ENCODE measurements at regions not wholly inside any gene's neighbourhood (a gene's known extent, or its start where the extent isn't known, plus 50 kb on each side); places are given as distances from the start of the nearest gene placed in this dataset.

DNA sequence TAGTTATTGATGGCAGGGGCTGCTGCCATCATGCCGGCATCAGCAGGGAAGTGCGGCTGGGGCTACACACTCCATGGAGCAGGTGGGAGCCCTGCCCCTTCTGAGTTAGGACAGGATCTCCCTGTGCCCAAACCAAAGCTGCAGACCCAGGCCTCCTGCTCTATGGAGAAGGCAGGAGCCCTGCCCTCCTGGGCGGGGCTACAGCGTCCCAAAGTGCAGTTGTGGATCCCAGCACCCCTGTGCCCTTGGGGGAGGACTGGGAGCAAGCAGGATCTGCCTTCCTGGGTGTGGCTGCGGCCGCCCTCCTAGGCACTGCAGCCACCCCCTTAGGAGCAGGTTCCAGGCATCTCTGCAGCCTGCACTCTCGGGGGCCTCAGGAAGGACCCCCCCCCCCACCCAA lies 1392.4 kb upstream of the SLC39A10 start:
- Histone ChIP-seq H3K27me3 (ENCODE audit: control insufficient read depth, insufficient read depth, low read length, poor library complexity, severe bottlenecking) (no peaks in the 10 kb centered on the region), H3K9me3 (ENCODE audit: control insufficient read depth, low read length) (no peaks in the 10 kb centered on the region), H3K36me3 (ENCODE audit: control insufficient read depth, insufficient read depth, low read length) (no peaks in the 10 kb centered on the region), H3K4me3 (ENCODE audit: insufficient read depth, low read depth, low read length) (no peak overlapping the region), H3K4me1 (ENCODE audit: control insufficient read depth, insufficient read depth, low read length) (no peaks in the 10 kb centered on the region), H3K27ac (ENCODE audit: insufficient read depth, low read depth, low read length, poor library complexity, severe bottlenecking) (no peak overlapping the region)
- 91 to 95% methylated on average over 7 of the region's 7 CpGs for WGBS, 2 experiments

DNA sequence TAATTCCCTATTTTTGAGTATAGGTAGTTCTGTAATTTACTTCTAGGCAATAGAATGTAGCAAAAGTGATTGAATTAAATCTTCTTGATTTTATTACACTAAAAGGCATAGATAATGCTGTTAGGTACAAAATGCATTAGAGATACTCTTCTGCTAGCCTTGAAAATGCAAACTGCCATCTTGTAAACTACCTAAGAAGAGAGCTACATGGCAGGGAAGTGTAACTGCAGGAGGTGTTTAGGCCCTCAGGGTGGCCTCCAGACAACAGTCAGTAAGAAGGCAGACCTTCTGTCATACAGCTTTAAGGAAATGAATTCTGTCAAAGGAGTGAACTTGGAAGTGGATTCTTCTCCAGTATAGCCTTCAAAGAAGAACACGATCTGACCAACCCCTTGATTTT lies 1396.8 kb upstream of the SLC39A10 start:
- H3K27ac ChIP-seq (ENCODE audit: insufficient read depth, low read depth, low read length, poor library complexity, severe bottlenecking): no peak overlapping the region
- H3K9me3 ChIP-seq (ENCODE audit: control insufficient read depth, low read length): no peaks in the 10 kb centered on the region
- 94% methylated on average over 1 of the region's 1 CpG; no CpG with 5 or more reads in 1 of the 2 experiments for WGBS, 2 experiments
- no peaks in the 10 kb centered on the region for H3K36me3 ChIP-seq (ENCODE audit: control insufficient read depth, insufficient read depth, low read length)
- no peak overlapping the region for H3K4me3 ChIP-seq (ENCODE audit: insufficient read depth, low read depth, low read length)
- H3K27me3 ChIP-seq (ENCODE audit: control insufficient read depth, insufficient read depth, low read length, poor library complexity, severe bottlenecking): no peaks in the 10 kb centered on the region
- no peaks in the 10 kb centered on the region for H3K4me1 ChIP-seq (ENCODE audit: control insufficient read depth, insufficient read depth, low read length)

DNA sequence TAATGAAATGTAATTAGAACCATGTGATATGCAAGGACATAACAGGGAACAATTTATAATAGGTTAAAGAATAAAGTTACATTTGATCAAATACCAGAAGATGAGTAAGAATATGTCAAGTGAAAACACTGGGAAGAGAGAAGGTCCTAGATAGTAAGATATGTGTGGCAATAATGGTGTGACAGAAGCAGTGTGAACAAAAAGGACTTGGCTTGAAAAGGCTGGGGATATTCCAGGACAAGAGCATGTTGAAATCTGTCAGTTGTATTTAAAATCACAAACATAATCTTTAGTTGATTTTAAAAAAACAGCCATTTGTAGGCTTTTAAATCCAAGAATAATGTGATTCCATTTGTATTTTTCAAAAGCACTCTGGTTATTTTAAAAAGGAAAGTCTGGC lies 1399.9 kb upstream of the SLC39A10 start:
- Histone ChIP-seq H3K4me1 (ENCODE audit: control insufficient read depth, insufficient read depth, low read length) (no peaks in the 10 kb centered on the region), H3K4me3 (ENCODE audit: insufficient read depth, low read depth, low read length) (no peak overlapping the region), H3K9me3 (ENCODE audit: control insufficient read depth, low read length) (no peaks in the 10 kb centered on the region), H3K27ac (ENCODE audit: insufficient read depth, low read depth, low read length, poor library complexity, severe bottlenecking) (no peak overlapping the region), H3K27me3 (ENCODE audit: control insufficient read depth, insufficient read depth, low read length, poor library complexity, severe bottlenecking) (no peaks in the 10 kb centered on the region), H3K36me3 (ENCODE audit: control insufficient read depth, insufficient read depth, low read length) (no peaks in the 10 kb centered on the region)

DNA sequence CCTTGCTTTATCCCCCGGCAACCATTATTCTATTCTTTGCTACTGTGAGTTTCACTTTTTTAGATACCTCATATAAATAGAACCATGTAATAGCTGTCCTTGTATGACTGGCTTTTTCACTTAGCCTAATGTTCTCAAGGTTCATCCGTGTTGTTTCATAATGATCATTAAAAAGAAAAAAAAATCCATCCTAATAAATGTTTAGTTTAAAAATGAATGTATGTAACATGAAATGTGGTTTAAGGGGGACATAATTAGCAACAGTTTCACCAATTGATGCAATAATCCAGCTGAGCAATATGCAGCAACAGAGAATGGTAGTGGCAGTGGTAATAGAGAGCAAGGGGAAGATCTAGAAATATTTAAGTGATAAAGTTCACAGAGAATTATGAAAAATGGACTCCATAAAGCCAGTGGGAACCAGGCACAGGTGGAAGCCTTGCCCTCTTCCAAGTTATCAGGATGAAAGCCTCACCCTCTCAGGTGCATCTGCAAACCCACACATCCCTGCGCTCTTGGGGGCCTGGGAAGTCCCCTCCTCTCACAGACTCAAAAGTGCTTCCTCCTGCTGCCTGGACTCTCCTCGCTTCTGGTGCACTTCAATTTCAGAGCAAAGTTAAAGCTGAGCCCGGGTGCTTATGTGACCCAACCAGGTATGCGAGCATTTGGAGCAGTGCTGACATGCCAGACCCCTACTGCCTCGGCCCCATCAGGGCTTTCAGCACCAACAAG lies 1403.3 kb upstream of the SLC39A10 start:
- Histone ChIP-seq H3K27me3 (ENCODE audit: control insufficient read depth, insufficient read depth, low read length, poor library complexity, severe bottlenecking) (no peaks in the 10 kb centered on the region), H3K27ac (ENCODE audit: insufficient read depth, low read depth, low read length, poor library complexity, severe bottlenecking) (no peak overlapping the region), H3K4me1 (ENCODE audit: control insufficient read depth, insufficient read depth, low read length) (no peaks in the 10 kb centered on the region), H3K9me3 (ENCODE audit: control insufficient read depth, low read length) (no peaks in the 10 kb centered on the region), H3K36me3 (ENCODE audit: control insufficient read depth, insufficient read depth, low read length) (no peaks in the 10 kb centered on the region), H3K4me3 (ENCODE audit: insufficient read depth, low read depth, low read length) (no peak overlapping the region)
- WGBS, 2 experiments: 93 to 95% methylated on average over 5 to 6 of the region's 7 CpGs

DNA sequence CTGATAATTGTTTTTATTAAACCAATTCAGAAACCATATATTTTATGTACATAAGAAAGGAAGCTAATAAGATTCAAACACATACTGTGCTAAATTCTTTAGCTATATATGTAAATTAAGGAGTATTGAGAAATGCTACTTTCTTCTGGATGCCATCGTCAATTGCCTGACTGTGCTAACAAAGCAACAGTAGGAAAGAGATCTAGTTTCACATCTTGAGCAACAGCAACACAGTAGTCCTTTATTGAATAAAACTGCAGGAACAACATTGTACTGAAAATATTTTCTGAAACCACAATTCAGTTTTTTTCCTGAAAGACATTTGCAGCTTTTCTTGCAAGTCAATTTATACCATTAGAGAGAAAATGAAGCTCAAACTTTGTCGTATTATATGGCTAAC lies 1404.9 kb upstream of the SLC39A10 start:
- no peaks in the 10 kb centered on the region for H3K36me3 ChIP-seq (ENCODE audit: control insufficient read depth, insufficient read depth, low read length)
- no peaks in the 10 kb centered on the region for H3K4me1 ChIP-seq (ENCODE audit: control insufficient read depth, insufficient read depth, low read length)
- no peaks in the 10 kb centered on the region for H3K9me3 ChIP-seq (ENCODE audit: control insufficient read depth, low read length)
- H3K27me3 ChIP-seq (ENCODE audit: control insufficient read depth, insufficient read depth, low read length, poor library complexity, severe bottlenecking): no peaks in the 10 kb centered on the region
- 27 to 43% methylated on average over 1 of the region's 2 CpGs for WGBS, 2 experiments
- H3K4me3 ChIP-seq (ENCODE audit: insufficient read depth, low read depth, low read length): no peak overlapping the region
- H3K27ac ChIP-seq (ENCODE audit: insufficient read depth, low read depth, low read length, poor library complexity, severe bottlenecking): no peak overlapping the region

DNA sequence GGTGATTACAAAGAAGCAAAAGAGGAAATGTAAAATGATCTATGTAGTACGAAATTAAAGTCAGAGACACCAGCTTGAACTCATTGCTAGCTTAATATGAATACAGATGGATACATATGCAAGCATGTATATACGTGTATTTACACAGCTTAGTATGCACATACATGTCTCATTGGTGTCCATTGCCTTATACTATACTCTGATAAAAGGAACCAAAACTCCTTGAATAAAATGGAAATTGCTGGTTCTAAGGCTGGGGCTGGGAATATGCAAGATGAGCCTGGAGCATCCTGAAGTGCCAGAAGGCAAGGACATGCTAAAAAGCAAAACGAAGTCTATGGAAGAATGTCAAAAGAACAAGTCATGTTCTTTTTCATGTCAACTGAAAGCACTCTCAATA lies 1424.4 kb upstream of the SLC39A10 start:
- 85 to 96% methylated on average over 2 to 3 of the region's 3 CpGs for WGBS, 2 experiments
- no peak overlapping the region for H3K4me3 ChIP-seq (ENCODE audit: insufficient read depth, low read depth, low read length)
- no peaks in the 10 kb centered on the region for H3K9me3 ChIP-seq (ENCODE audit: control insufficient read depth, low read length)
- no peaks in the 10 kb centered on the region for H3K27me3 ChIP-seq (ENCODE audit: control insufficient read depth, insufficient read depth, low read length, poor library complexity, severe bottlenecking)
- no peaks in the 10 kb centered on the region for H3K4me1 ChIP-seq (ENCODE audit: control insufficient read depth, insufficient read depth, low read length)
- no peak overlapping the region for H3K27ac ChIP-seq (ENCODE audit: insufficient read depth, low read depth, low read length, poor library complexity, severe bottlenecking)
- no peaks in the 10 kb centered on the region for H3K36me3 ChIP-seq (ENCODE audit: control insufficient read depth, insufficient read depth, low read length)

DNA sequence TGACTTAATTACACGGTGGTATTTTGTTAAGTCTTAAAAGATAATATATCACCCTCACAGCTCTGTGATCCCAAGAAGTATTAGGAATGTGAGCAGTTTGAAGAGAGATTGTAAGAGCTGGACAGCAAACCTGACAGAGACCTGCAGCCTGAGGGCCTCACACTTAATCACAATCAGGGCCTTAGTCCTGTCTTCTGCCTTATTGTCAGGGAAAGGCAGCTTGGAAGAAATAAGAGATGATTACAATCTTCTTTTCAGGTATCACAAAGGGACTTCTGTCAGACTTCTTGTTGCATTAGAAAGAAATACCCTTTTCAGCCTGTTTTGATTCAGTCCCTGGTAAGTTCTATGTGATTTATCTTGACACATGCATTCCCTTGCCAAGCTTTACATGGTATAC lies 1433.8 kb upstream of the SLC39A10 start:
- no peak overlapping the region for H3K4me3 ChIP-seq (ENCODE audit: insufficient read depth, low read depth, low read length)
- H3K27ac ChIP-seq (ENCODE audit: insufficient read depth, low read depth, low read length, poor library complexity, severe bottlenecking): no peak overlapping the region
- no peaks in the 10 kb centered on the region for H3K4me1 ChIP-seq (ENCODE audit: control insufficient read depth, insufficient read depth, low read length)
- WGBS, 2 experiments: no CpG with 5 or more reads among the region's 1 CpG
- no peaks in the 10 kb centered on the region for H3K27me3 ChIP-seq (ENCODE audit: control insufficient read depth, insufficient read depth, low read length, poor library complexity, severe bottlenecking)
- H3K9me3 ChIP-seq (ENCODE audit: control insufficient read depth, low read length): no peaks in the 10 kb centered on the region
- H3K36me3 ChIP-seq (ENCODE audit: control insufficient read depth, insufficient read depth, low read length): no peaks in the 10 kb centered on the region

DNA sequence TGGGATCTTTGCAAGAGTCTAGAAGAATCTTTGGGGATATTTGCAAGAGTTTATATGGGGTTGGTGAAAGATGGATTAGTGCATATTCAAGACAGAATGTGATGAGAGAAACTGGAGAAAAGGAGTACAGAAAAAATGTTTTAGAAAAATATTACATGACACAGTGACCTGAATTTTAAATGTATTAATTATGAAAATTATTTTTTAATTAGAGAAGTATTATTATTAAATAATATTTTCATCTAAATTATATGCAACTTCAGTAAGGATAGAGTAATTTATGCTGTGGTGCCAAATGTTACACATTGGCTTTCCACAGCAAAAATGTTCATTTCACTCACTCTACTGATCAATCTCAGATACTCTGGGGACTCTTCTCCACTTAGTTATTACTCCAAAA lies 1442.8 kb upstream of the SLC39A10 start:
- no peaks in the 10 kb centered on the region for H3K4me1 ChIP-seq (ENCODE audit: control insufficient read depth, insufficient read depth, low read length)

DNA sequence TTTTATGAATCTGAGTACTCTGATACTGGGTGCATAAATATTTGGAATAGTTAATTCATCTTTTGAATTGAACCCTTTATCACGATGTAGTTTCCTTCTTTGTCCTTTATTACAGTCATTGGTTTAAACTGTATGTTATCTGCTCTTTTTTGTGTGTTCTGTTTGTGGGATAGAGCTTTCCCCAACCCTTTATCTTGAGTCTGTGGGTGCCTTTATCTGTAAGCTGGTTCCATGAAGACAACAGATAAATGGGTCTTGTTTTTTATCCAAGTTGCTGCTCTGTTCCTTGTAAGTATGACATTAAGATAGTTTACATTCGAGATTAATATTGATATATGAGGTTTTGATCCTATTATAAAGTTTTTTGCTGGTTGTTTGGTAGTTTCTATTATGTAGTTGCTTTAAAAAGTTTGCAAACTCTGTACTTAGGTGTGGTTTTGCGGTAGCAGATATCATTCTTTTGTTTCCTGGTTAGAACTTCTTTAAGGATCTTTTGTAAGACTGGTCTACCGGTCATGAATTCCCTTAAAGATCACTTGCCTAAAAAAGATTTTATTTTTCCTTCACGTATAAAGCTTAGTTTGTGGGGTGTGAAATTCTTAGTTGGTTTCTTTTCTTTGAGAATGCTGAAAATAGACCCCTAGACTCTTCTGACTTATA lies 1451.3 kb upstream of the SLC39A10 start:
- no peak overlapping the region for H3K27ac ChIP-seq (ENCODE audit: insufficient read depth, low read depth, low read length, poor library complexity, severe bottlenecking)
- no peak overlapping the region for H3K4me3 ChIP-seq (ENCODE audit: insufficient read depth, low read depth, low read length)
- H3K36me3 ChIP-seq (ENCODE audit: control insufficient read depth, insufficient read depth, low read length): no peaks in the 10 kb centered on the region
- H3K27me3 ChIP-seq (ENCODE audit: control insufficient read depth, insufficient read depth, low read length, poor library complexity, severe bottlenecking): no peaks in the 10 kb centered on the region
- WGBS, 2 experiments: 99 to 100% methylated on average over 5 of the region's 5 CpGs
- no peaks in the 10 kb centered on the region for H3K4me1 ChIP-seq (ENCODE audit: control insufficient read depth, insufficient read depth, low read length)
- no peaks in the 10 kb centered on the region for H3K9me3 ChIP-seq (ENCODE audit: control insufficient read depth, low read length)

More for the DNA sequence above, 1442.8 kb upstream of the SLC39A10 start:
- no peaks in the 10 kb centered on the region for H3K36me3 ChIP-seq (ENCODE audit: control insufficient read depth, insufficient read depth, low read length)
- no peaks in the 10 kb centered on the region for H3K27me3 ChIP-seq (ENCODE audit: control insufficient read depth, insufficient read depth, low read length, poor library complexity, severe bottlenecking)
- H3K4me3 ChIP-seq (ENCODE audit: insufficient read depth, low read depth, low read length): no peak overlapping the region
- H3K9me3 ChIP-seq (ENCODE audit: control insufficient read depth, low read length): no peaks in the 10 kb centered on the region
- no peak overlapping the region for H3K27ac ChIP-seq (ENCODE audit: insufficient read depth, low read depth, low read length, poor library complexity, severe bottlenecking)

DNA sequence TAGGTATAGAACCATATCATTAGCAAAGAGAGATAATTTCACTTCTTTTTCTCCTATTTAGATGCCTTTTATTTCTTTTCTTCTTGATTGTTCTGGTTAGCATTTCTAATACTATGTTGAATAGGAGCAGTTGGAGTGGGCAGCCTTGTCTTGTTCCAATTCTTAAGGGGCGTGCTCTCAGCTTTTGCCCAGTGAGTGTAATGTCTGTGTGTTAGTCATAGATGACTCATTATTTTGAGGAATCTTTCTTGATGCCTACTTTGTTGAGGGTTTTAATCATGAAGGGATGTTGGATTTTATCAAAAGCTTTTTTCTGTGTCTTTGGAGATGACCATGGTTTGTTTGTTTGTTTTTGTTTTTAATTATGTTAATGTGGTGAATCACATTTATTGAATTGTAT lies 1453.1 kb upstream of the SLC39A10 start:
- H3K27me3 ChIP-seq (ENCODE audit: control insufficient read depth, insufficient read depth, low read length, poor library complexity, severe bottlenecking): no peaks in the 10 kb centered on the region
- no peaks in the 10 kb centered on the region for H3K4me1 ChIP-seq (ENCODE audit: control insufficient read depth, insufficient read depth, low read length)
- no peaks in the 10 kb centered on the region for H3K9me3 ChIP-seq (ENCODE audit: control insufficient read depth, low read length)
- H3K27ac ChIP-seq (ENCODE audit: insufficient read depth, low read depth, low read length, poor library complexity, severe bottlenecking): no peak overlapping the region
- H3K36me3 ChIP-seq (ENCODE audit: control insufficient read depth, insufficient read depth, low read length): no peaks in the 10 kb centered on the region
- WGBS, 2 experiments: 88 to 92% methylated on average over 1 of the region's 1 CpG
- H3K4me3 ChIP-seq (ENCODE audit: insufficient read depth, low read depth, low read length): no peak overlapping the region
